SK-N-MC (cell line): ENCODE measurements at regions not wholly inside any gene's neighbourhood (a gene's known extent, or its start where the extent isn't known, plus 50 kb on each side); places are given as distances from the start of the nearest gene placed in this dataset.
"Not testable (repeated sequence)": the region's sequence is repeated elsewhere in the genome, so short reads cannot be mapped to it uniquely, and the experiment has no call there.

Experiments used
- EZH2 ChIP-seq: fragments of 200-600 bp; sonication (generic); IDR thresholded peaks from one replicate; pipeline ENCODE4 v1.6.1; 2017; ENCODE audit warnings: antibody characterized with exemption
- FOXP2 ChIP-seq: optimal IDR thresholded peaks from 2 replicates; pipeline ENCODE3; 2011; ENCODE audit warnings: mild to moderate bottlenecking, moderate library complexity; ENCODE audit not compliant: insufficient read depth; ENCODE audit errors: extremely low read length, control extremely low read depth
- POLR2AphosphoS5 ChIP-seq: IDR thresholded peaks from 2 replicates; pipeline ENCODE4 v1.6.1; 2012; ENCODE audit warnings: mild to moderate bottlenecking, low read depth, low read length, borderline replicate concordance

- not testable (repeated sequence) for TF ChIP-seq POLR2AphosphoS5, EZH2, FOXP2
Observed at GRCh38 chr1:117746565-117746964, 140.7 kb downstream of the TENT5C start.
